ENCODE measurements at regions not wholly inside any gene's neighbourhood (a gene's known extent, or its start where the extent isn't known, plus 50 kb on each side); places are given as distances from the start of the nearest gene placed in this dataset.
"Not testable (repeated sequence)": the region's sequence is repeated elsewhere in the genome, so short reads cannot be mapped to it uniquely, and the experiment has no call there.

DNA sequence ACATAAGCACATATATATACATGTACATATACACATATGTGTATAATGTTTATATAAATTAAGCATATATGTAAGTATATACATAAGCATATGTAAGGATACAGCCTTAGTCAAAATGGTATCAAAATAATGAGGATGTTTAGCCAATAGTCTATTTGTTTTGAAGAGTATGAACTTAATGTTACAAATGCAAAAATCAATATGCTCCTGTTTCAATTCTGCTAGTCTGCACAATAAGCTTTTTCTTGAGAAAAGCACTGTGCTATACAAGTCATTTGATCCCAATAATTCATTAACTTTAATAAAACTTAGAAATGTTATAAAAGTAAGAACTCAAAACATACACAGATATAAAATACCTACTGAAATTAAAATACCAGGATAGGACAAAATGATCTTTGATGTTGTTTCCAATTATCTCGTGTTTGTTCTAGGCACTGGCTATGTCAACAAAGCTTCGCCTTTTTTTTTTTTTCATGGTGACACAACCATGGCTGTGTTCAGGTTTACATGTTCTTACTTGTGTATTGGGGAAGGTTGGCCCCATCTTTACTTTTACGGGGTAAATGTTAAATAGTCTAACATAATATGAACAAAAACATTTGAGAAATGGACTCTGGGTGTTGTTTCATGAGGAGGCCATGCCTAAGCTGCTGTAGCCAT is 271.1 kb upstream of the CDH19 start:
- intact Hi-C loops (cut with DNase I) = no loop called here
- WGBS, 3 donors = 62 to 79% (median 74%) methylated on average over 3 of the region's 3 CpGs
- ATAC-seq (no peak), DNase-seq (no peak)
- Histone ChIP-seq H3K4me1 (no peaks in the 10 kb centered on the region), H3K27ac (no peak overlapping the region), H3K9me3 (no peaks in the 10 kb centered on the region), H3K4me3 (no peak overlapping the region), H3K36me3 (ENCODE audit: insufficient read depth in 1 of 2, low read depth in 1 of 2) (no peaks in the 10 kb centered on the region), H3K27me3 (ENCODE audit: insufficient read depth in 3 of 3, low read length in 2 of 3) (no peaks in the 10 kb centered on the region)
- TF ChIP-seq, protein P1, sequence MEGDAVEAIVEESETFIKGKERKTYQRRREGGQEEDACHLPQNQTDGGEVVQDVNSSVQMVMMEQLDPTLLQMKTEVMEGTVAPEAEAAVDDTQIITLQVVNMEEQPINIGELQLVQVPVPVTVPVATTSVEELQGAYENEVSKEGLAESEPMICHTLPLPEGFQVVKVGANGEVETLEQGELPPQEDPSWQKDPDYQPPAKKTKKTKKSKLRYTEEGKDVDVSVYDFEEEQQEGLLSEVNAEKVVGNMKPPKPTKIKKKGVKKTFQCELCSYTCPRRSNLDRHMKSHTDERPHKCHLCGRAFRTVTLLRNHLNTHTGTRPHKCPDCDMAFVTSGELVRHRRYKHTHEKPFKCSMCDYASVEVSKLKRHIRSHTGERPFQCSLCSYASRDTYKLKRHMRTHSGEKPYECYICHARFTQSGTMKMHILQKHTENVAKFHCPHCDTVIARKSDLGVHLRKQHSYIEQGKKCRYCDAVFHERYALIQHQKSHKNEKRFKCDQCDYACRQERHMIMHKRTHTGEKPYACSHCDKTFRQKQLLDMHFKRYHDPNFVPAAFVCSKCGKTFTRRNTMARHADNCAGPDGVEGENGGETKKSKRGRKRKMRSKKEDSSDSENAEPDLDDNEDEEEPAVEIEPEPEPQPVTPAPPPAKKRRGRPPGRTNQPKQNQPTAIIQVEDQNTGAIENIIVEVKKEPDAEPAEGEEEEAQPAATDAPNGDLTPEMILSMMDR (IDR thresholded peaks at IDR 0.05) = no peak

DNA sequence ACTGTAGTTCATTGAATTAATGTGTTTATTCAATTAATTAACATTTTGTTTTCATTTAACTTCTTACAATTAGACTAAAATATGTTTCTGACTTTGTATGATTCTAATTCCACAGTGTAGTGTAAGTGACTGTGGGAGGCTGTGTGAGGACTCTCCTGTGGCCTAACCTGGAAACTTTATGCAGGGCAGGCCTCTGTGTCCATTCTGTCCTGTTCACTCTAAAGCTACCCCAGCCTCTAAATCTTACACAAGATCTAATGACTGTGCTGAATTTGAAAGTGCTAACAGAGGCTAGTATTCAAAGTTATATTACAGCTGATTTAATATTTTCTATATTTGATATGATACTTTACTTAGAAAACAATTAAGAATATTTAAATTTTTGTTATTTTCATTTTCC is 270.5 kb upstream of the CDH19 start:
- no peak overlapping the region for H3K27ac ChIP-seq
- ATAC-seq (no peak), DNase-seq (no peak)
- no peaks in the 10 kb centered on the region for H3K4me1 ChIP-seq
- TF ChIP-seq, protein P1 (IDR thresholded peaks at IDR 0.05) = no peak
- no peak overlapping the region for H3K4me3 ChIP-seq
- no peaks in the 10 kb centered on the region for H3K36me3 ChIP-seq (ENCODE audit: insufficient read depth in 1 of 2, low read depth in 1 of 2)
- H3K27me3 ChIP-seq (ENCODE audit: insufficient read depth in 3 of 3, low read length in 2 of 3) = no peaks in the 10 kb centered on the region
- H3K9me3 ChIP-seq = no peaks in the 10 kb centered on the region
- intact Hi-C loops (cut with DNase I) = no loop called here

DNA sequence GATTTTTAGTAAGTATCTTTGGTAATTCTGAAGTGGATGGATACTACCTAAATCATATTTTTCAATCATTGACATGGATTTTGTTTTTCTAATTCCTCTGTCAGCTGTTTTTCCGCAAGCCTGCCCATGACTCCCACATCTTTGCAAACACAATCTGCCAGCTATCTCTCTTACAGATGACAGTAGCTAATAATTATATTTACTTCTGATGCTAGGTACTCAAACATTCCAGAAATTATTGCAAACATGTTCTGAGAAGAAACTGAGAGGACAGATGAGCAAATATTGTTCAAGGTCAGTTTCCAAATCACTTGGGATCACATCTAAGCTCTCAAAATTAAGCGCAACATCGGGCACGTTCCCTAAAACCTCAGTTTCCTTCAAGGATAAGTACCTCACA is 270.0 kb upstream of the CDH19 start:
- no peak overlapping the region for H3K4me3 ChIP-seq
- intact Hi-C loops (cut with DNase I) = no loop called here
- no peaks in the 10 kb centered on the region for H3K9me3 ChIP-seq
- DNase-seq = no peak
- WGBS, 3 donors = 79 to 82% (median 79%) methylated on average over 4 of the region's 4 CpGs
- H3K36me3 ChIP-seq (ENCODE audit: insufficient read depth in 1 of 2, low read depth in 1 of 2) = no peaks in the 10 kb centered on the region
- no peak overlapping the region for H3K27ac ChIP-seq
- ATAC-seq = no peak
- TF ChIP-seq, protein P1 (IDR thresholded peaks at IDR 0.05) = no peak
- no peaks in the 10 kb centered on the region for H3K4me1 ChIP-seq
- H3K27me3 ChIP-seq (ENCODE audit: insufficient read depth in 3 of 3, low read length in 2 of 3) = no peaks in the 10 kb centered on the region

DNA sequence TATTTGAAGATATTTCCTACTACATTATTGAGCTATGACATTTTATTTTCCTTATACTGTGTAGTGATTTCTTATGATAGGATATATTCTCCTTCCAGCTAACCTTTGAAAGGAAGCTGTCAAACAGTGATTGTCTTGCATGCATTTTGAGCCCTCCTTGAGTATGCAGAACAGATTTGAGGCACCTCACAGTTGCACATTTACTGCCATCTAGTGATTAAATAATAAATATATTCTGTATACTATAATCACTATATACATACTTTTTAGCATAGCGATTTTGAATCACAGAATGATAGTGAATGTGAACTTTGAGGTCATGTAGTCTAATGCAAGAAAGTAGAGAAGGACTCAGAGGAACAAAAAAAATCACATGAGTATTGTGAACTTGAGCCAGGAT is 268.4 kb upstream of the CDH19 start:
- no peaks in the 10 kb centered on the region for H3K36me3 ChIP-seq (ENCODE audit: insufficient read depth in 1 of 2, low read depth in 1 of 2)
- ATAC-seq (no peak), DNase-seq (no peak)
- intact Hi-C loops (cut with DNase I) = no loop called here
- TF ChIP-seq, protein P1 (IDR thresholded peaks at IDR 0.05) = no peak
- no peaks in the 10 kb centered on the region for H3K27me3 ChIP-seq (ENCODE audit: insufficient read depth in 3 of 3, low read length in 2 of 3)
- no peaks in the 10 kb centered on the region for H3K4me1 ChIP-seq
- H3K27ac ChIP-seq = no peak overlapping the region
- no peaks in the 10 kb centered on the region for H3K9me3 ChIP-seq
- H3K4me3 ChIP-seq = no peak overlapping the region
- 13 to 33% (median 30%) methylated on average over 1 of the region's 1 CpG for WGBS, 3 donors

DNA sequence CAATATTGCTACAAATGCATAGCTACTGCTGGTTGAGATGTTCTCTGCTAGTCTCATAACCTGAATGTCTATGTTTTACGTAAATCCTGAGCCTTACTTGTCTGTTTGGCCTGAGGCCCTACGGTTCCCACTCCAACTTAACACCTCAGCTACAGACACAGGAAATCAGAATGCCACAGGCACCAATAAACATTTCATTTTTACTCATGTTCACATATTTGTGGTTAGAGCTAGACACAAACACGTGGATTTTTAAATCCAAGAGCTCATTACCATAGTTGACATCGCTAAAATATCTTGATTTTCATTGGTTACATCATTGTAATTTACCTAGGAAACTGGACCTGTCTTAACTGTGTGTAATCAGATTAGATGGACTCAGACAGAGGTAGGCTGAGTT is 263.8 kb upstream of the CDH19 start:
- Histone ChIP-seq H3K36me3 (ENCODE audit: insufficient read depth in 1 of 2, low read depth in 1 of 2) (no peaks in the 10 kb centered on the region), H3K4me1 (no peaks in the 10 kb centered on the region), H3K4me3 (no peak overlapping the region), H3K27me3 (ENCODE audit: insufficient read depth in 3 of 3, low read length in 2 of 3) (no peaks in the 10 kb centered on the region), H3K27ac (no peak overlapping the region), H3K9me3 (no peaks in the 10 kb centered on the region)
- DNase-seq (no peak), ATAC-seq (no peak)
- intact Hi-C loops (cut with DNase I) = no loop called here
- TF ChIP-seq, protein P1 (IDR thresholded peaks at IDR 0.05) = no peak
- WGBS, 3 donors = 52 to 57% (median 56%) methylated on average over 4 of the region's 4 CpGs

DNA sequence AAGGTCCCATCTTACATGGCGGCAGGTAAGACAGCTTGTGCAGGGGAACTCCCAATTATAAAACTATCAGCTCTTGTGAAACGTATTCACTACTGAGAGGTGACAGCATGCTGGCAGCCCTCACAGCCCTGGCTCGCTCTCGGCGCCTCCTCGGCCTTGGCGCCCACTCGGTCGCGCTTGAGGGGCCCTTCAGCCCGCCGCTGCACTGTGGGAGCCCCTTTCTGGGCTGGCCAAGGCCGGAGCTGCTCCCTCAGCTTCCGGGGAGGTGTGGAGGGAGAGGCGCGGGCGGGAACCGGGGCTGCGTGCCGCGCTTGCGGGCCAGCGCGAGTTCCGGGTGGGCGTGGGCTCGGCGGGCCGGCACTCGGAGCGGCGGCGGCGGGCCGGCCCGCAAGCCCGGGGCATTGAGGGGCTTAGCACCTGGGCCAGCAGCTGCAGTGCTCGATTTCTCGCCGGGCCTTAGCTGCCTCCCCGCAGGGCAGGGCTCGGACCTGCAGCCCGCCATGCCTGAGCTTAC is 262.6 kb upstream of the CDH19 start:
- H3K4me3 ChIP-seq; ATAC-seq; intact Hi-C loops (cut with DNase I); H3K4me1 ChIP-seq; H3K36me3 ChIP-seq (ENCODE audit: insufficient read depth in 1 of 2, low read depth in 1 of 2); DNase-seq; H3K27ac ChIP-seq; H3K9me3 ChIP-seq; H3K27me3 ChIP-seq (ENCODE audit: insufficient read depth in 3 of 3, low read length in 2 of 3): not testable (repeated sequence)
- WGBS, 3 donors = 93 to 97% (median 97%) methylated on average over 35 to 43 of the region's 43 CpGs
